ENCODE measurements at regions not wholly inside any gene's neighbourhood (a gene's known extent, or its start where the extent isn't known, plus 50 kb on each side); places are given as distances from the start of the nearest gene placed in this dataset.

GRCh38 chr22:48365386-48365785 lies 1462.3 kb downstream of the BRD1 start:
- TF ChIP-seq POLR2A (IDR thresholded peaks at IDR 0.05) = no peak
- TF ChIP-seq CTCF (IDR thresholded peaks at IDR 0.05) = no peak
- no peak for TF ChIP-seq POLR2AphosphoS5 (IDR thresholded peaks at IDR 0.05)
- TF ChIP-seq EP300 (IDR thresholded peaks at IDR 0.05) = no peak
